ENCODE measurements at regions not wholly inside any gene's neighbourhood (a gene's known extent, or its start where the extent isn't known, plus 50 kb on each side); places are given as distances from the start of the nearest gene placed in this dataset.

DNA sequence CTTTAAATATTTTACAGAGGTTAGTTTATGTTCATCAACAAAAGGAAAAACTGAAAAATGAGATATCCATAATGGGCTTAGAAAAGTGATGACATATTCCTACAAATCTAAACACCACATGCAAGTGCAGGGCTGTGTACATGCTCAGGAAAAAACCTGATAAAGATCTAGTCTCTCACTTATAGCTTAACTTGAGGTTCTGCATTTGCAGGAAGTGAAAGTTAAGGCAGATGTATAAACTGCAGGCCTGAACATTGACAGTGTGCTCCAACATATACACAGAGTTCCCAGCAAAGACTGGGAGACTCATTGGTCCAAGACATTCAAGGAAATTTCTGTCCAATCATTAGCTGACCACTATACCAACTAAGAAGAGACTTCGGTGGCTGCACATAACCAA is 63.8 kb upstream of the RET start:
- TF ChIP-seq, protein P1, sequence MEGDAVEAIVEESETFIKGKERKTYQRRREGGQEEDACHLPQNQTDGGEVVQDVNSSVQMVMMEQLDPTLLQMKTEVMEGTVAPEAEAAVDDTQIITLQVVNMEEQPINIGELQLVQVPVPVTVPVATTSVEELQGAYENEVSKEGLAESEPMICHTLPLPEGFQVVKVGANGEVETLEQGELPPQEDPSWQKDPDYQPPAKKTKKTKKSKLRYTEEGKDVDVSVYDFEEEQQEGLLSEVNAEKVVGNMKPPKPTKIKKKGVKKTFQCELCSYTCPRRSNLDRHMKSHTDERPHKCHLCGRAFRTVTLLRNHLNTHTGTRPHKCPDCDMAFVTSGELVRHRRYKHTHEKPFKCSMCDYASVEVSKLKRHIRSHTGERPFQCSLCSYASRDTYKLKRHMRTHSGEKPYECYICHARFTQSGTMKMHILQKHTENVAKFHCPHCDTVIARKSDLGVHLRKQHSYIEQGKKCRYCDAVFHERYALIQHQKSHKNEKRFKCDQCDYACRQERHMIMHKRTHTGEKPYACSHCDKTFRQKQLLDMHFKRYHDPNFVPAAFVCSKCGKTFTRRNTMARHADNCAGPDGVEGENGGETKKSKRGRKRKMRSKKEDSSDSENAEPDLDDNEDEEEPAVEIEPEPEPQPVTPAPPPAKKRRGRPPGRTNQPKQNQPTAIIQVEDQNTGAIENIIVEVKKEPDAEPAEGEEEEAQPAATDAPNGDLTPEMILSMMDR (IDR thresholded peaks at IDR 0.05): no peak
- TF ChIP-seq ZFX (IDR thresholded peaks at IDR 0.05; ENCODE audit: borderline replicate concordance): no peak
